ENCODE measurements at regions not wholly inside any gene's neighbourhood (a gene's known extent, or its start where the extent isn't known, plus 50 kb on each side); places are given as distances from the start of the nearest gene placed in this dataset.

DNA sequence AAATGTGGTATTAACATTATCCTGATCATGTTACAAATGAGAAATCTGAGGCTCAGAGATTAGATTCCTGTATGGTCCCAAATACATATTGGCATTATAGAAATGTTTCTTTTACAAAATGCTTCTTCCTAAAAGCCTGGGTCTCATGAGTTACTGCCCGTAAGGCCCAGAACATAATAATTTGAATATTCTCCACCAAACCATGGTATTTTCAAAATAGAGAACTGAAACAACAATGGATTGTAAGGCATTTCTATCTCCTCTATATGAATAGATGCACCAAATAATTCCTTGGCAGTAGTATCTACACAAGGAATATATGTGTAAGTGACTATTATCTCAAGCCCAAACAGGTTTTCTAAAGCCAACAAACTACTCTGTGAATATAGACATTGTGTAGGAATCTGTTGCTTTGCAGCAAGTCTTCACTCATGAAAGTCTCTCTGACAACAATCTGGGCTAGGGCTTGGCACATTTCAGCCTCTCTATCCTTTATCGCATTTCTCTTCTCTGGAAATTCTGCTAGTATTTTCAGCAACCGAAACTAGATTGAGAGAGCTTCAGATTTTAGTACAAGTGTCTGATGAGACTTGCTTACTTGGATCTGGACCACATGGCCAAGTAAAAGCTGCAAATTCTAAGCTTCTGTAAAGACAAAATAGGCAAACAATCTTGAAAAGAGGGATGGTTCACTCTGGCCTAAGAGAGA lies 112.8 kb upstream of the ARHGAP20 start:
- no peak for DNase-seq

DNA sequence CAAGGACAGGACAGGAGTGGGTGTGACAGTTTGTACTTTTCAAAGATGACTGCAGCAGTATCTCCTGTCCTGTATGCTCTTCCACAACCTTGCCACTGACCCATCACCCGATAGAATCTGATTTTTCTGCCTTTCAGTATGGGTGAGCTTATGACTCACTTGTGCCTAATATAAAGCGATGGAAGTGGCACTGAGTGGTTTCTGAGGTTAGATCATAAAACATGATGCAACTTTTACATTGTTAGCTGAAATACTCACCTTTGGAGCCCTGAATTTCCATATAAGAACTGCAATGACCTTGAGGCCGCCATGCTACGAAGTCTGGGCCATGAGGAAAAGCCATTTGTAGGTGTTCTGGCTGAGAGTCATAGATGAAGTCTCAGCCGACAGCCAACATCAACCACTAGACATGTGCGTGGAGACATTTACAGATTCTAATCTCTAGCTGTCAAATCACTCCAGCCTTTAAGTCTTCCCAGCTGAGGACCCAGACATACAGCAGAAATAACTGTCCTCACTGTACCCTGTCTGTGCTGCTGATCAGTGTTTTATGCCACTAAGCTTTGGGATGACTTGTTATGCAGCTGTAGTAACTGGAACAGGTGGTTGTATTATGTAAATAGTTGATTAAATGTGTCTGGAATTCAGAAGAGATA lies 105.9 kb upstream of the ARHGAP20 start:
- DNase-seq, result peak; percentile 52

DNA sequence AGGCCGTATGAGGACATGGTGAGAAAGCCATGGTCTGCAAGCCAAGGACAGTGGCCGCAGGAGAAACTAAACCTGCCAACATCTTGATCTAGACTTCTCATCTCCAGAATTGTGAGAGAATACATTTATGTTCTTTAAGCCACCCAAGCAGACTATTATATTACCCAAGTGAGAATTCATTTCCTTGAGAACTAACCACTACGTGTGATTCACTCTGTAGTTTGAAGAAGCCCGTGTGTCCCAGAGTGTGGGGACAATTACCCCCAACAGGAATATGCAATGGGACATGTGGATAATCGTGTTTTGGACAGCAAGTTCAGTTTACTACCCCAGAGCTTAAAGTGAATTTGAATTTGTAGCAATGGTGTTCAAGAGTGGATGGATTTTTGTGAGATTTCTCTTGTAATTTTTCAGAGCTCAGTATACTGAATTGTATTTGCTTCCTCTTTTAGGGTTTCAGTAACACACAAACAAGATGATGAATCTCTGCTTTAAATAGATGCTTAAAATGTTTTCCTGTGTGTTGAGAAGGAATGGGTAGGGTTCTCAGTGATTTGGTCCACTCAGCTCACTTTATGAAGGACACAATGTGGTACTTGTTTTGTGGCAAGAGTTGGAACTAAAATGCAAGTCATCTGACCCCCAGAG lies 100.0 kb upstream of the ARHGAP20 start:
- DNase-seq, result no peak

DNA sequence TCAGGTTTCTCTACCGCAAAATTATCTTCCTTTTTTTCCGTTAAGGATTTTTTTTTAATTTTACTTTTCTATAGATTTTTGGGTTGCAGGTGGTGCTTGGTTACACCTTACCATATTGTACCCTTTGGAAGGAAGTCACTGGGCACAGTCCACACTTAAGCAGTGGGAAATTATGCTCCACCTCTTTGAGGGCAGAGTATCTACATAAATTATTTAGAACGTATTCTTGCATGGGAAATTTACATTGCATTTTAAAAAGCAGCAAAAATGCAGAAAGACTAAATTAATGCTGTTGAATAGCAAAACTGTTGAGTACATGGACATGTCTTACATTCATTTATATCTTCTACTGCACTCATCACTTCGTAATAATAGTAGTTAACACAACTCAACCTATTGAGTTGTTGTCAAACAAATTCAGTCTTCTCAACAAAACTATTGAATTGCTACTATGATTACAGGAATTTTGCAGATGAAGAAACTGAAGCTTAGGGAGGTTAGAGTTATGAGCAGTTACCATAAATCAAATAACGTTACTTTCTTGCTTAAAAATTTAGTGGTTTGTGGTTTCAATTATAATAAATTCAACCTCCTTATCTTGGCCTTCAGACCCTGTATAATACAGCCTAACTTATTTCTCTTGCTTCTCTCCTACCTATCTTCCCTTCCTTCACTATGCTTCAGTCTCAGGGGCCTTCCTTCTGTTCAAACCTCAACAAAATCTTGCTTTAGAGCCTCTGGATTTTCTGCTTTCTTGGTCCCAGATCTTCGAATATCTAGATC lies 97.4 kb upstream of the ARHGAP20 start:
- DNase-seq, result no peak

DNA sequence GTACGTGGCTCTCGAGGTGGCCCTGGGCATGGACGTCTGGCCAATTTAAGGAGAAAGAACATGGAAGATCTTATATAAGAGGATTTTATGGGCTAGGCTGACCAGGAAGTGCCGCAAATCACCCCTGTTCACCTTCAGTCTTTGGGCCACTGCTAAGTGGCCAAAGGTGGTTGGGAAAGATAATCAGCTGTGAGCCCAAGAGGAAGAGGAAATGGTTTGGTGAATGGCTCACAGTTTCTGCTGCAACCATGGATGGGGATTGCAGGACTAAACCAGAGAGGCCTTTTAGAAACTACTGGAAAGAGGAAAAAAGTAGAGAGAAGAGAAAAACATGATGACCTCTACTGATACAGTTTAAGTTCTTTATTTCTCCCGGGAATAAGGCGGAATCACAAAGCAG lies 96.0 kb upstream of the ARHGAP20 start:
- DNase-seq, result no peak

DNA sequence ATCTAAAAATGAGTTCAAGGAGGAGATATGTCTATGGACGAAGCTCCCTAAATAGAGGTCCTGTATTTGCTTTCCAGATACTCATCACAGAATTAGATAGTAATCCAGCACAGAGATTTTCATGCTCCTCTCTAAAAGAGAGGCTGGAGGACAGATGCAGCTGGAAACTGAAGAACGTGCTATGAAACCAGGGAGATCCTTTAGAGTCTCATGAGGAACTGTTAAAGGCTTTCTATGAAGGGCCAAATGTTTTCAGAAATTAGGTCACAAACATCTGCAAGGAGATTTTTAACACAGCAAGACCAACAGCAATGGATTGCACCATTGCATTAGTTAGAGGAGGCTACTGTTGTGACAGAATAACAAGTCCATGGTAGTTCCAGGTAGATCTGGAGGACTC lies 95.6 kb upstream of the ARHGAP20 start:
- no peak for DNase-seq

DNA sequence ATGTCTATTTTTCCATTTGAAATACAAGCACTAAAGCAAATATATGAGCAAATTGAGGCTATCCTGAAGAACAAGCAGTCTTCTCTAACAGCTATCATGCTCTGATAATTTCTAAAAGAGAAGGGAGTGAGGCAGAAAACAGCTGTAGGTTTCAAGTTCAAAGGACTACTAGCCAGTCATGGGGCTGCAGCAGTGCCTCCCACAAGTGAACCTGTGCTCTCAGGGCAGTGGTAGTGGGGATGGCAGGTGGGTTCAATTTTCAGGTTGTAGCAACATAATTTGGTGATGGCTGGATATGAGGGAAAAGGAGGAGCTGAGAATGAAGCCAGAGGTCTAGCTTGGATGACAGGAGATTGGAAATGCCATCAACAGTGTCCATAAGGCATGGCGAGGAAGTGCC lies 93.5 kb upstream of the ARHGAP20 start:
- DNase-seq, result no peak

DNA sequence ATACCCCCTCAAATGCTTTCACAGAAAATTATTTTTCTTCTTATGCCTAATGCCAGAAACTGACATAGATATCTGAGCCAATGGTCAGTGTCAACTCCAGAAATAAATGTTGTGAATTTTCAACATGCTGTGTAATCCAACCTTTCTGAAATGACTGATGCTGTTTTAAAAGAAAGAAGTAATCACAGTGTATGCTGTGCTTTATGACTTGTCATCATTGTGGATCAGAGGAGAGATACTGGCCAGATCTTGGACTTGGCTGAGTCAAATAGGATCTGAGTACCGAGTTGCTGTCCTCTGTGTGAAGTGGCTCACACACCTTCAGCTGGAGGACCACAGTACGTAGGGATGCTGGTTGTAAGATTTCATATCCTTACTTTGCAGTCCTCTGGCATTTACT lies 89.9 kb upstream of the ARHGAP20 start:
- no peak for DNase-seq

DNA sequence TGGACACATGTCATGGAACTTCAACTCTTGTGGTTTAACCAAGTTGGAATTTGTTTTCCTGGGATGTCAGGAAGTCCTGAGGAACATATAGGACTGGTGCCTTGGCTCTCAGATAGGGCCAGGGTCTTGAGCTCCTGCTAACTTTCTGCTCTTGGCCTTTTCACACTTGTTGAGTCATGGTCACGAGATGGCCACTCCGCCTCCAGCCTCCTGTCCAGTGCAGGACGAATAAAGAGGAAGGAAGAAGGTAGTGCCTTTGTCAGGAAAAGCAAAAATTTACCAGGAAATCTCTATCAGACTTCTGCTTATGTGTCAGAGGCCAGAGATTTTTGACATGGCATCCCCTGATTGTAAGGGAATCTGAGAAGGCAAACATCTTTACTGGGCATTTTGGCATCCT lies 89.1 kb upstream of the ARHGAP20 start:
- no peak for DNase-seq

DNA sequence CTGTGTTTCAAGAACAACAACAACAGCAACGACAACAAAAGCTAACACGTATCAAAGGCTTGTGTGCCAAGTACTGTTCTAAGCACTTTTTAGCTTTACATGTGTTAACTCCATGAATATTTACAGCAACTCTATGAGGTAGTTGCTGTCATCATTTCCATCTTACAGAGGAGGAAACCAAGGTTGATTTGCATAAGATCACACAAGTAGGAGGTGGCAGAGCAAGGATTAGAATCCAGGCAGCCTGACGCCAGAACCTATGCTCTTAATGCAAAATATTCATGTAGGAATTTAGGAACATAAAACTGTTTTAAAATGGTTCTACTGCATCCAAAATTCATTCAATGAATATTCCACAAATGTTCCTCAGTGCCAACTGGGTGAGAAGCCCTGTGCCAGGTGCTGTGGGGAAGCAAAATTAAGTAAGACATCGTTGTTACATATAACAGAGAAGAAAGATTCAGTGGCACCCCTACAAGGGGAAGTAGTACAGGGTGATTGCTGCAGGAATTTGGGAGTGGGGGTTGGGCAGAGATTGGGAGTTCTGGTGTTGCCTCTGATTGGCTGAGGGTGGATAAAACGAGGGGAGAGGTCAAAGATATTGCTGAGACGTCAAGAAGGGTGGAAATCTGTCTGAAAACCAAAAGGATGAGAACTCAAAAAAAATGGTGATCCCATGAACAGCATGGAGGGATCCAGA lies 86.1 kb upstream of the ARHGAP20 start:
- DNase-seq, result no peak

DNA sequence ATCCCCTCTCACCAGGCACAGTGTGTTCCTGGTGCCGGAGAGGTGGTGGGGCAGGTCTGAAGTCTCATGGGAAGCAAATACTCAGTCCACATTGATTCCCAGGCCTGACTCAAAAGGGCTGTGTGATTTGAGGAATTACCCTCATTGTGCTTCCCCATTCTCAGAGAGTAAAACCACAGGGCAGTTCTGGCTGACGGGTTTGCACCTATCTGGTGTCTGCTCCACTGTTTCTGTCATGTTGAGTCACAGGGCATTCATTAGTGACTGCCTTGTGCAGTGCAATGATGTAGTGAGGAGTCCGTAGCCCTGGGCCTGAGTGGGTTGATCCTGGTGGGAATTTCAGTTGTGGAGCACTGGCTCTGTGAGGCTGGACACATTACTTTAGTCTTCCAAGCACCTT lies 85.2 kb upstream of the ARHGAP20 start:
- no peak for DNase-seq

DNA sequence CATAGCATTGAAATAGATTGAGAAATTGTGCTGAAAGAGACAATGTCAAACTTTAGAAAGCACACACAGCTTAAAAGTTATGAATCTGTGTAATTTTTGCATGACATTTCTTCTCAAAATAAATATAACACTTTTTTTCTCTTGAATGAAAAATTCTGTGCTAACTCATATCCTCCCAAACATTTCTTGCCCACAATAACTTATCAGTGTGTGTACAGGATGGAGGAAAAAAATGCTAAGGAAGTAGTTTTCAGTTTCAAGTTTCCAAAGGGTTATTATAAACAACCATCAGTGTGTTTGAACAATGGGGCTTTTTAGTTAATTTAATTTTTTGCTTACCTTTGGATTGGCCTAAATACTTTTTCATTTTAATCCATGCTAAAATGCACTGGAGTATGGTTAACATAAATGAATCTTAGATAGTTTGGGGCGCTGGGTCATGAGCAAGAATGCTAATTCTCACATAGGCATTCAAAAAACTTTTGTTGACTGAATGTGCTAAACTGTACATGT lies 82.9 kb upstream of the ARHGAP20 start:
- no peak for DNase-seq

DNA sequence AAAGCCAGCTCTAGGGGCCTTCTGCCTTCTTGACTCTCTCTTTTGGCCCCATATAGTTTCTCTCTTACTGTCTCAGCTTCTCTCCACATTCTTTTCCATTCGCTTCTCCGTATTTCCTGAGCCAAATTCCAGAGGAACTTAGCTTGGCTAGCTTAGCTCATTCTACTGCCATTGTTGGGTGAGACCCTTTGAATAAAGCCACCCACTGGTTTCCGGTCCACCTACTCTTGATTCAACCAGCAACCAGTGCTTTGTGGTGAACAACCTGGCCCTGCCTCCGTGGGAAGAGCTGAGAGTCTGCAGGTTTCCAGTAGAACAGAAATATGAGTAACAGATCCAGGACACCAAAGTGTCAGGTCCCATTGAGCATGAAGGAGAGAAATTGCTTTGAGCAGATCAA lies 81.3 kb upstream of the ARHGAP20 start:
- DNase-seq, result no peak

DNA sequence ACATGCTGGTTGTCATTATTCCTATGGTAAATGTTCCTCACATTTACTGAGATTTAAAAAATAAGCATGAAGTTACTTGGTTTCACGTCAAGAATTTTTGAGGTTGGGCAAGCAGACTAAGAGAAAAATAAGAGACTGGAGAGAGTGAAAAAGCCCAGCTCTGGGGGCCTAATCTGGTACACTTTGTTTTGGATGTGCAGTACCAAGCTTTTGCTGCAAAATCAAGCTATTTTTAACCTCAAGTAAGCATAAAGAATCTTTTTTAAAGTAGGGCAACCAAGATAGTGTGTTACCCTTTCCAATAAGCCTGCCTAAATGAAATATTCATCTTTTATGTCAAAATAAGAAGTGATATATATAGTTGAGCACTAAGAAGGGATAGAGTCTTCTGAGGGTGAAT lies 79.4 kb upstream of the ARHGAP20 start:
- no peak for DNase-seq

DNA sequence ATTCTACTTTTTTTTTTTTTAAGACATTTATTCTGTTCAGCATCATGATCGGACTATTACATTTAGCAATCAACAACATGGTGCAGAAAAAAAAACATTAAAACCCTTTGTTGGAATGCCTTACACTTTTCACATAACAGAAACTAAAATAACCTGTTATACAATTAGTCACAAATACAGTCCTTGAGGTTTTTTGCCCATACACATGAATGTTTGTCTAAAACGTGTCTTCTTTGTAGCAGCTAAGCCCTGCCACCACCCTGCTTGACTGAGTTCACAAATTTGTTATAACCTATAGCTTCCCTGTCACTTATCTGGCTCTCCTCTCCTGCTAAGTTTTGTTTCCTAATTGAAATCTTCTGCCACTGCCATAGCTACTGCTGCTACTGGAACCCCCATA lies 75.4 kb upstream of the ARHGAP20 start:
- no peak for DNase-seq

DNA sequence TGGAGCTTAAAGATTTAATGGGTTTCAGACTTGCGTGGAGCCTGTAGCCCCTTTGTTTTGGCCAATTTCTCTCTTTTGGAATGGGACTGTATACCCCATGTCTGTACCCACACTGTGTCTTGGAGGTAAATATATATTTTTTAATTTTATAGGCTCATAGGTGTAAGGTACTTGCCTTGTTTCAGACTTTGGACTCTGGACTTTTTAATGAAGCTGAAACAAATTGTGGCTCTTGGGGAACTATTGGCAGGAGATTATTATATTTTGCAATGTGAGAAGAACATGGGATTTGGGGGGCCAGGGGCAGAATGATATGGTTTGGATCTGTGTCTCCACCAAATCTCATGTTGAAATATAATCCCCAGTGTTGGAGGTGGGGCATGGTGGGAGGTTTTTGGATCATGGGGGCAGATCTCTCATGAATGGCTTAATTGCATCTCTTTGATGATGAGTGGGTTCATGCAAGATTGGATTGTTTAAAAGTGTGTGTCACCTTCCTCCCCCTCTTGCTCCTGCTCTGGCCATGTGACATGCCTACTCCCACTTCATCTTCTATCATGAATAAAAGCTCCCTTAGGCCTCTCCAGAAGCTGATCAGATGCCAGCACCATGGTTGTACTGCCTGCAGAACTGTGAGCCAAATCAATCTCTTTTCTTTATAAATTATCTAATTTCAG lies 74.1 kb upstream of the ARHGAP20 start:
- no peak for DNase-seq

DNA sequence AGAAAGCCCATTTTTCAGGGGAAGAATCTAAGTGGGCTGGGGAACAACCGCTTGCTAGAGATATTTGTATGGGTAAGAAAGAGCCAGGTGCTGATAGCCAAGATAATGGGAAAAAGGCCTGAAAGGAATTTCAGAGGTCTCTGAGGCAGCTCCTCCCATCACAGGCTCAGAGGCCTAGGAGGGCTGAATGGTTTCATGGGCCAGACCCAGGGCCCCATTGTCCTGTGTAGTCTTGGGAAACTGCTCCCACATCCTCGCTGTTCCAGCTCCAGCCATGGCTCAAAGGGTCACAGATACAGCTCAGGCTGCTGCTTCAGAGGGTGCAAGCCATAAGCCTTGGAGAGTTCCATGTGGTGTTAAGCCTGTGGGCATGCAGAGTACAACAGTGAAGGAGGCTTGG lies 73.2 kb upstream of the ARHGAP20 start:
- DNase-seq, result no peak

DNA sequence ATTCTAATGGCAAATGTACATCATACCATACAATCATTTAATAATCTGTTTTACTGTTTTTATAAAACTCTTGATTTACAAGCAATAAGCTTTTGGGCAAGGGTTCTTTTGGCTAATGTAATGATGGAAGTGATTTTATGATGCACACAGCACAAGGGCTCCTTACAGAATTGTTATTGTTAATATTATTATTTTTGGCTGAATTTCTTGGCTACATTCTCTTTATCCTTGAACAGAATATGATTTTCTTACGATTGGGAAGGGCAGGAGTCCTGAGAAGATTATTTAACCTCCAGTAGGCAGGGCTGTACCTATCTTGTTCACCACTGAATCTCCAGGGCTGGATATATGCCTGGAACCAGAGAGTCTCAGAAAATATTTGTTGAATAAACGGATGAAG lies 70.4 kb upstream of the ARHGAP20 start:
- DNase-seq, result no peak

DNA sequence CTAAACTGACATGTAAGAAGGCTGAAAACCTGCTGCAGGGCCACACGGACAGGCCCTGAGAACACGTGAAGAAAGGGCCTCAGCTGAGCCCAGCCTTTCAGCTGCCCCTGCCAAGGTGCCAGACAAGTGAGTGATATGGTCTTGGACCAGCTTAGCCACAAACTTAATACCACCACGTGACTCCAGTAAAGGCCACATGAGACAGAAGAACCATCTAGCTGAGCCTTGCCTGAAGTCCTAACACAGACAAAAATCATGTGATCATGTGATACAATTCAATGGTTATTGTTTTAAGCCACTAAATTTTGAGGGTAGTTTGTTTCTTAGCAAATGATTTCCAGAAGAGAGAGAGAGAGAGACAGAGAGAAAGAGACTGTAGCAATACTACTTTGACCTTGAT lies 66.9 kb upstream of the ARHGAP20 start:
- no peak for DNase-seq

DNA sequence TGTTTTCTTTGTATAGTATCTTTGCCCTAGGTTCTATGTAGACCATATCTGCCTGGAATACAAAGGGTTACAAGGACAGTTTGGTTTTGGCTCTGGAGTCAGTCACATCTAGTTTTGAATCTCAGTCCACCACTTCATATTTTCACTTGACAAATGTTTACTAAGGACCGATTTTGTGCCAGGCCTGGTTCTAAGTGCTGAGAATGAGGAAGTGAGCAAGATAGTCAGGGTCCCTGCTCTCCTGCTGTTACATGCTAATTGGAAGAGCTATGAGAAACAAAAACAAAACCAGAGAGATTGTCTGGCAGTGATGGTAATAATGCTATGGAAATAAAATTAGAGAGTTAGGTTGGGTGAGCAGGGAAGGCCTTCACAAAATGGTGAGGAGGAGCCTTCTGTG lies 66.1 kb upstream of the ARHGAP20 start:
- DNase-seq, result no peak

DNA sequence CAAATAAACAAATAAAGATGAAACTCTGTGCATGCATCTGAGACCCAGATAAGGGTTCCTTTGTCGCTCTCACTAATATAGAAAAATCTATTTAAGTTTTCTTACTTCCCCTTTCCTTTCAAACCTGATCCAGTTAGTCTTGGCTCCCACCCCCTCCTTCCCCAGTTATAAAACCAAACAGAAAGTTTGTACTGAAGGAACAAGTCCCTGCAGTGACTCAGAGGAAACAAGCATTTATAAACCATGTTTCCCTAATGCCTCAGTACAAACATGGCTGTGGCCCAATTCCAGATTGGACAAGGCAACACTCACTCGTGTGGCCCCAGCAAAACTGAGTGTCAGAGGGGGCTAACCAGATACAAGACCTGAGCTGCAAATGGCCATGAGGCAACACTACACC lies 65.5 kb upstream of the ARHGAP20 start:
- peak; percentile 40 for DNase-seq

DNA sequence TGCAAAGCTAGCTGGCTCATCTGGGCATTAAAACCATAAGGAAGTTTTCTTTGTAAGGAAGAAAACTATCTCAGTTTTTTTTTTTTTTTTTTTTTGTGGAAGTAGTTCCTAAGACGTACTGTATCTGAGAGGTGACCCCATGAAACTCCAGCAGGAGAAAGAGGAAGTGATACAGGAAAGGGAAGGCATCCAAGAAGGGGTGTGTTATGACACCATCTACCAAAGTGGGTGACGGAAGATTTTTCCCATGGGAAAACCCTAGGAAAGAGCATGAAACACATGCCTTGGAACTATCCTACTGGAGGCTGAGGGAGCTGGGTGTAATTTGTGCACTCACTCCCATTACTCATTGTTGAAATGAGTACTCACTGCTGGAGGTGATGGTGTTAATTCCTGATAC lies 63.8 kb upstream of the ARHGAP20 start:
- DNase-seq, result no peak

All from fibroblast of skin of right quadriceps (primary cell).